Muscle layer of colon (tissue), 2 donors: ENCODE measurements at regions not wholly inside any gene's neighbourhood (a gene's known extent, or its start where the extent isn't known, plus 50 kb on each side); places are given as distances from the start of the nearest gene placed in this dataset.

Experiments used
- H3K27ac ChIP-seq: one replicate; pipeline ENCODE4 v1.7.0; 2013; ENCODE audit warnings: low read depth, mild to moderate bottlenecking, low read length, moderate library complexity
- H3K27me3 ChIP-seq, 2 donors: one replicate each; pipeline ENCODE4 v1.7.0; 2013; ENCODE audit warnings: low read length in 2 of 2, mild to moderate bottlenecking in 2 of 2; ENCODE audit not compliant: insufficient read depth in 2 of 2, control insufficient read depth in 1 of 2
- H3K36me3 ChIP-seq: one replicate; pipeline ENCODE4 v1.7.0; 2013; ENCODE audit warnings: mild to moderate bottlenecking, low read length; ENCODE audit not compliant: insufficient read depth
- H3K4me1 ChIP-seq: one replicate; pipeline ENCODE4 v1.7.0; 2013; ENCODE audit warnings: mild to moderate bottlenecking, low read length; ENCODE audit not compliant: insufficient read depth
- H3K4me3 ChIP-seq, 2 donors: one replicate each; pipeline ENCODE4 v1.7.0; 2013; ENCODE audit warnings: low read length in 2 of 2, low read depth in 1 of 2, mild to moderate bottlenecking in 1 of 2, moderate library complexity in 1 of 2
- H3K9ac ChIP-seq: one replicate; pipeline ENCODE4 v1.7.0; 2013; ENCODE audit warnings: low read length
- H3K9me3 ChIP-seq: one replicate; pipeline ENCODE4 v1.7.0; 2013; ENCODE audit warnings: mild to moderate bottlenecking, low read length
- donor health status: abdominal sarcoma.
- donor health status: Adenocarcinoma of cecum.

GRCh38 chr3:9301091-9301490 lies 51.6 kb upstream of the SRGAP3 start:
- Histone ChIP-seq H3K36me3 (no peaks in the 10 kb centered on the region), H3K9me3 (no peaks in the 10 kb centered on the region), H3K4me1 (peaks cover 4% of the 10 kb centered on the region), H3K27ac (no peak overlapping the region), H3K4me3 (no peak overlapping the region), H3K27me3 (peaks cover 0 to 6% of the 10 kb centered on the region in 2 donors), H3K9ac (no peak overlapping the region)

- H3K27me3 ChIP-seq = peaks cover 0 to 6% of the 10 kb centered on the region in 2 donors
- H3K4me1 ChIP-seq = peaks cover 4% of the 10 kb centered on the region
- no peak overlapping the region for H3K27ac ChIP-seq
- no peak overlapping the region for H3K9ac ChIP-seq
- no peaks in the 10 kb centered on the region for H3K36me3 ChIP-seq
- no peaks in the 10 kb centered on the region for H3K9me3 ChIP-seq
- H3K4me3 ChIP-seq = no peak overlapping the region
Measured at GRCh38 chr3:9301798-9302197, 52.4 kb upstream of the SRGAP3 start.

DNA sequence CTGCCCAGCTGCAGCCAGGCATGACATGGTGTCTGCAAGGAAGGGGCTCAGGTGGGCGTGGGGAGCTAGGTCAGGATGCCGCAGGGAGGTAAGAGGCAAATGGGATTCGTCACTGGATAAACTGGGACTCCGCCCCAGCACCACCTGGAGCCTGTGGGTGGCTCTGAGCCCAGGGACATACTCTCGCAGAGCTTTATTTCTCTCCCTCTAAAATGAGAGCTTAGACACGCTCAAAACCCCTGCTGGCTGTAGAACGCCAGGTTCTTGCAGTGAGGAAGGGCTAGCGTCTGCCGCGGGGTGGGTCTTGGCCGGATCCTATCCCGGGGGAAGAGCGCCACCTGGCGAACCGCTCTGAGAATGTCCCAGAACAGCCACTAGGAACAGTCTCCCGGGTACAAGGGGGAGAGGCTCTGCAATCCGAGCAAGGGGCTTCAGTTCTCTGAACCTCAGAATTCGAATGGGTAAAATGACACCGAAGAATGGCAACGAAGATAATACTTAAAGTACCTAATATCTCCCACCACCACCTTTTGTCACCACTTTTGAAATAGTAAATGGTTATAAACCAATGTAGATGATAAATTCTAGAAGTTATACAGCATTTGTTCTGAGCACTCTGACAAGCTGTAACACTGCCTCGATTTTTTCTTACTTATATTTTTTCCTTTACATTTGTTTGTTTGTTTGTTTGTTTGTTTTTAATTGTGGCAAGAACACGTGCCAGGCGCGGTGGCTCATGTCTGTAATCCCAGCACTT lies 53.2 kb upstream of the SRGAP3 start:
- Histone ChIP-seq H3K9me3 (no peaks in the 10 kb centered on the region), H3K27ac (no peak overlapping the region), H3K36me3 (no peaks in the 10 kb centered on the region), H3K4me3 (peak overlapping the region; percentile 28 to 36), H3K9ac (no peak overlapping the region), H3K27me3 (peaks cover 0 to 6% of the 10 kb centered on the region in 2 donors), H3K4me1 (peaks cover 4% of the 10 kb centered on the region)

- no peak overlapping the region for H3K4me3 ChIP-seq
- no peak overlapping the region for H3K9ac ChIP-seq
- no peaks in the 10 kb centered on the region for H3K4me1 ChIP-seq
- no peaks in the 10 kb centered on the region for H3K9me3 ChIP-seq
- H3K36me3 ChIP-seq = no peaks in the 10 kb centered on the region
- H3K27ac ChIP-seq = no peak overlapping the region
- H3K27me3 ChIP-seq = no peaks in the 10 kb centered on the region
Measured at GRCh38 chr3:9308298-9308990, 54.4 kb upstream of the THUMPD3 start.

DNA sequence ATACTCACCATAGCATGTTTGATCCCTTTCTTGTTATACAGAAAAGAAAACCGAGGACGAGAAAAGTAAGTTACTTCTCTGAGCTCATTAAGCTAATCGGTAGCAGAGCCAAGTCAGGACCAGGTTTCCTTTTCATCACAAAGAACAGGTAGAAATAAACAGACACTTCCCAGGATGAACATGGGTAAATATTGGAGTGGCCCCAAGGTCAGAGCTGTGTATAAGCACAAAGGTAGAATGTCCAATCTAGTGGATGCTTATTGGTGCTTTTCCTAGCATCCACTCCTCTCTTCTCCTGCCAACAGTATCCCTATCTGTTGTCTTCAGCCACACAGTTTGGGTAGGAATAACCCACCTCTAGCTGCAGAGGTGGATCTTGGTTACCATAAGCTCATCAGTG lies 52.8 kb upstream of the THUMPD3 start:
- Histone ChIP-seq H3K27ac (no peak overlapping the region), H3K36me3 (no peaks in the 10 kb centered on the region), H3K9me3 (no peaks in the 10 kb centered on the region), H3K4me1 (no peaks in the 10 kb centered on the region), H3K4me3 (no peak overlapping the region), H3K9ac (no peak overlapping the region), H3K27me3 (no peaks in the 10 kb centered on the region)

DNA sequence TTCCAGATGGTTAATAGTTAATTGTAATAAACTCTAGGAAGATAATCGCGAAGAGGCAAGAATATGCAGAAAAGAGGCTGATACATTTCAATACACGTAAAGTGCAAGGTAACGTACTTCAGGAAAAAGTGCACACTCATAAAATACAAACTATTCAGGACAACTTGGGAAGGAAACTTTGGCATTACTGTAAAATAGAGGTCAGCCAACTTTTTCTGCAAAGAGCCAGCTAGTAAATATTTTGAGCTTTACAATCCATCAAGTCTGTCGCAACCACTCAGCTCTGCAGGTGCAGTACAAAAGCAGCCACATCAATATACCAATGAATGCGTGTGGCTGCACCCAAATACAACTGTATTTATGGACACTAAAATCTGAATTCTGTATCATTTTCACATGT lies 51.6 kb upstream of the THUMPD3 start:
- no peaks in the 10 kb centered on the region for H3K9me3 ChIP-seq
- no peaks in the 10 kb centered on the region for H3K27me3 ChIP-seq
- no peaks in the 10 kb centered on the region for H3K4me1 ChIP-seq
- no peaks in the 10 kb centered on the region for H3K36me3 ChIP-seq
- no peak overlapping the region for H3K4me3 ChIP-seq
- H3K9ac ChIP-seq = no peak overlapping the region
- no peak overlapping the region for H3K27ac ChIP-seq
